Tibial artery (tissue), 4 donors: ENCODE measurements at regions not wholly inside any gene's neighbourhood (a gene's known extent, or its start where the extent isn't known, plus 50 kb on each side); places are given as distances from the start of the nearest gene placed in this dataset.

Experiments used
- DNase-seq, 2 donors: peaks; one replicate each; pipeline ENCODE4 v3.0.0-alpha.2; 2019
- H3K27ac ChIP-seq, 2 donors: fragments of 200-600 bp; sonication (generic) in 1 of 2; 1 replicate in 1 of 2; 2 replicates in 1 of 2; pipeline ENCODE4 v1.5.1; 2018 to 2019; ENCODE audit warnings: mild to moderate bottlenecking in 1 of 2
- H3K27me3 ChIP-seq, 2 donors: fragments of 200-600 bp; sonication (generic) in 1 of 2; one replicate each; pipeline versions ENCODE4 v1.5.1 to v1.6.0; 2016 to 2019
- H3K36me3 ChIP-seq, 3 donors: fragments of 200-600 bp; sonication (generic) in 2 of 3; one replicate each; pipeline ENCODE4 v1.5.1; 2016 to 2019; ENCODE audit warnings: mild to moderate bottlenecking in 2 of 3
- H3K4me1 ChIP-seq, 4 donors: fragments of 200-600 bp; sonication (generic) in 2 of 4; 1 replicate in 3 of 4; 2 replicates in 1 of 4; pipeline ENCODE4 v1.5.1; 2016 to 2019
- H3K4me3 ChIP-seq, 2 donors: fragments of 200-600 bp; sonication (generic) in 1 of 2; 1 replicate in 1 of 2; 2 replicates in 1 of 2; pipeline ENCODE4 v1.5.1; 2018 to 2019; ENCODE audit warnings: mild to moderate bottlenecking in 2 of 2
- H3K9me3 ChIP-seq, 3 donors: fragments of 200-600 bp; sonication (generic) in 1 of 3; one replicate each; pipeline ENCODE4 v1.5.1; 2016 to 2019
- intact Hi-C: fragments of 100-400 bp; cut with DNase I; formaldehyde crosslinking; loops from one replicate; pipeline ENCODE4 v1.15.0; 2023; ENCODE audit warnings: low total_unique reads
- TF ChIP-seq, protein P1 (sequence below), 2 experiments: fragments of 200-600 bp in 1 of 2; fragments of 450-650 bp in 1 of 2; IDR thresholded peaks; one replicate each; pipeline ENCODE4 v1.5.1; 2017 to 2019; ENCODE audit warnings: antibody characterized with exemption in 2 of 2, mild to moderate bottlenecking in 1 of 2, moderate library complexity in 1 of 2

- Histone ChIP-seq H3K36me3 (no peaks in the 10 kb centered on the region), H3K4me3 (no peak overlapping the region), H3K9me3 (no peaks in the 10 kb centered on the region), H3K4me1 (no peaks in the 10 kb centered on the region), H3K27ac (no peak overlapping the region), H3K27me3 (no peaks in the 10 kb centered on the region)
- intact Hi-C loops = no loop called here
- DNase-seq = no peak
- TF ChIP-seq, protein P1, sequence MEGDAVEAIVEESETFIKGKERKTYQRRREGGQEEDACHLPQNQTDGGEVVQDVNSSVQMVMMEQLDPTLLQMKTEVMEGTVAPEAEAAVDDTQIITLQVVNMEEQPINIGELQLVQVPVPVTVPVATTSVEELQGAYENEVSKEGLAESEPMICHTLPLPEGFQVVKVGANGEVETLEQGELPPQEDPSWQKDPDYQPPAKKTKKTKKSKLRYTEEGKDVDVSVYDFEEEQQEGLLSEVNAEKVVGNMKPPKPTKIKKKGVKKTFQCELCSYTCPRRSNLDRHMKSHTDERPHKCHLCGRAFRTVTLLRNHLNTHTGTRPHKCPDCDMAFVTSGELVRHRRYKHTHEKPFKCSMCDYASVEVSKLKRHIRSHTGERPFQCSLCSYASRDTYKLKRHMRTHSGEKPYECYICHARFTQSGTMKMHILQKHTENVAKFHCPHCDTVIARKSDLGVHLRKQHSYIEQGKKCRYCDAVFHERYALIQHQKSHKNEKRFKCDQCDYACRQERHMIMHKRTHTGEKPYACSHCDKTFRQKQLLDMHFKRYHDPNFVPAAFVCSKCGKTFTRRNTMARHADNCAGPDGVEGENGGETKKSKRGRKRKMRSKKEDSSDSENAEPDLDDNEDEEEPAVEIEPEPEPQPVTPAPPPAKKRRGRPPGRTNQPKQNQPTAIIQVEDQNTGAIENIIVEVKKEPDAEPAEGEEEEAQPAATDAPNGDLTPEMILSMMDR (IDR thresholded peaks at IDR 0.05) = no peak
Measured at GRCh38 chr5:133892774-133893173, 75.7 kb downstream of the C5orf15 start.

DNA sequence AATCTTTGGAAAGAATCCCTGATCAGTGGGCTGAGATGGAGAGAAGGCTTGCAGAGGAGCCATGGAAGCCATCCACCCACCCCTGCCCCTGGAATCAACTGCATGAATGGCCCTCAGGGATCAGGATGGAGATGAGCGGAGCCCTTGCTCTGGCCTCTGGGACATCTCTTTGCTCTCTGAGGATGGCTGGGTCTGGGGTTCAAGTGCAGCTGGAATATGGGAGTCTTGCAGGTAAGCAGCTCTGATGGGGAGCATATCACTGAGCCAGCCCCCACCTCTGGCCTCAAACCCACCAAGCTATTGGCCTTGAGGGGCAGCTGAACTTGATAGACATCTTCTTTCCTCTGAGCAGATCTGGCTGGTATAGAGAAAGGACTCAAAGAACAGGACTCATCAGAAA is 76.1 kb downstream of the C5orf15 start:
- H3K36me3 ChIP-seq = no peaks in the 10 kb centered on the region
- intact Hi-C loops = no loop called here
- no peak for DNase-seq
- no peaks in the 10 kb centered on the region for H3K27me3 ChIP-seq
- no peaks in the 10 kb centered on the region for H3K9me3 ChIP-seq
- H3K4me1 ChIP-seq = no peaks in the 10 kb centered on the region
- H3K27ac ChIP-seq = no peak overlapping the region
- no peak overlapping the region for H3K4me3 ChIP-seq
- TF ChIP-seq, protein P1 (IDR thresholded peaks at IDR 0.05) = no peak

DNA sequence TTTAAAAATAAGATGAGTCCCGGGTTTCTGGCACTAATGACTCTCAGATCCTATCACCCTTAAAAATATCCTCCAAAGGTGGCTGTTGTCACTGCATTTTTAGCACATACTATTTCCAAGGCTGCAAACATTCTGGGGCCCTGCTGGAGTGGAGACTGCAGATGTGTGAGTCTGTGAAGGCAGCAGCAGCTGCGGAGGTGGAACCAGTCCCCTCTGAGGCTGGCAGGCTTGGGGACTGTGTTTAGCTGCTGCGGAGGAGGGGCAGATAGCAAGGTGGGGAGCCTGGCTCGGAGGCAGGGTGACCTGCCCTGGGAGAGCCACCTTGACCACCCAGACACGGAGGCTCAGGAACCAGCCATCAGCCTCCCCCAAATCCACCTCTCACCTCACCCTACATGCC is 77.0 kb downstream of the C5orf15 start:
- no peaks in the 10 kb centered on the region for H3K36me3 ChIP-seq
- no peak overlapping the region for H3K27ac ChIP-seq
- no peaks in the 10 kb centered on the region for H3K9me3 ChIP-seq
- DNase-seq = no peak
- intact Hi-C loops = no loop called here
- H3K4me3 ChIP-seq = no peak overlapping the region
- no peaks in the 10 kb centered on the region for H3K4me1 ChIP-seq
- TF ChIP-seq, protein P1 (IDR thresholded peaks at IDR 0.05) = no peak
- H3K27me3 ChIP-seq = no peaks in the 10 kb centered on the region

DNA sequence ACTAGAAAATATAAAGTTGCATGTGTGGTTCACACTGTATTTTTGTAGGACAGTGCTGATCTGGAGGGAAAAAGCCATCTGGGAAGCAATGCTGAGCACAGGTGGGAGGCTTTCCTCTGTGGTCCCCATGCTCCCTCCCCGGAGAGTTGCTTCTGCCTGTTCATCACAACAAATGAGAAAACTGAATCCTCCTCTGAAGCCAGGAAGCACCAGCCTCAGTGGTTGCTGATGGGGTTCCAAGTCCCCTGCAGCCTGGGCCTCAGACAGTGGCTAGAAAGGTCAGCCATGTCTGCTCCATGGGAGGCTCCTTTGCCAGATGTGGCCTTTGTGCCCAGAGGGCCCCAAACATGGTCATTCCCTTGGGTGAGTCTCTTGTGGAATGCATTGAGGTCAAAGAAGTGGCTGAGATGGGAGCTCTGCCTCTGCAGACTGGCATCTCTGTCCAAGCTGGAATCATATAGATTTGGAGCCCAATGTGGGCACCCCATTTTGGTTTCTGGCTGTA is 77.6 kb downstream of the C5orf15 start:
- no peak for DNase-seq
- Histone ChIP-seq H3K4me1 (no peaks in the 10 kb centered on the region), H3K36me3 (no peaks in the 10 kb centered on the region), H3K9me3 (no peaks in the 10 kb centered on the region), H3K27me3 (no peaks in the 10 kb centered on the region), H3K4me3 (no peak overlapping the region), H3K27ac (no peak overlapping the region)
- TF ChIP-seq, protein P1 (IDR thresholded peaks at IDR 0.05) = no peak
- intact Hi-C loops = no loop called here

- intact Hi-C loops = no loop called here
- DNase-seq = no peak
- no peaks in the 10 kb centered on the region for H3K27me3 ChIP-seq
- TF ChIP-seq, protein P1 (IDR thresholded peaks at IDR 0.05) = no peak
- no peaks in the 10 kb centered on the region for H3K36me3 ChIP-seq
- H3K27ac ChIP-seq = no peak overlapping the region
- H3K4me3 ChIP-seq = no peak overlapping the region
- no peaks in the 10 kb centered on the region for H3K9me3 ChIP-seq
- H3K4me1 ChIP-seq = no peaks in the 10 kb centered on the region
Measured at GRCh38 chr5:133890314-133890713, 78.1 kb downstream of the C5orf15 start.
